Gastroesophageal sphincter (tissue), 3 donors: ENCODE measurements at regions not wholly inside any gene's neighbourhood (a gene's known extent, or its start where the extent isn't known, plus 50 kb on each side); places are given as distances from the start of the nearest gene placed in this dataset.

Experiments
- CTCF ChIP-seq, 4 experiments: fragments of 200-600 bp in 2 of 4; fragments of 450-650 bp in 2 of 4; sonication (generic) in 1 of 4; IDR thresholded peaks; one replicate each; pipeline ENCODE4 v1.5.1; 2017 to 2019; ENCODE audit warnings: antibody characterized with exemption in 4 of 4, mild to moderate bottlenecking in 2 of 4, moderate library complexity in 2 of 4
- EP300 ChIP-seq: sonication (generic); formaldehyde crosslinking; IDR thresholded peaks from one replicate; pipeline ENCODE4 v1.6.1; 2017; ENCODE audit warnings: antibody characterized with exemption, mild to moderate bottlenecking
- POLR2A ChIP-seq, 2 donors: fragments of 450-650 bp; IDR thresholded peaks; one replicate each; pipeline ENCODE4 v1.6.1; 2017; ENCODE audit warnings: antibody characterized with exemption in 2 of 2, mild to moderate bottlenecking in 2 of 2, moderate library complexity in 1 of 2
- POLR2AphosphoS5 ChIP-seq: sonication (generic); formaldehyde crosslinking; IDR thresholded peaks from one replicate; pipeline ENCODE4 v1.6.1; 2017; ENCODE audit warnings: antibody characterized with exemption

- TF ChIP-seq CTCF (IDR thresholded peaks at IDR 0.05) (peak; percentile 24 to 66 (median 48)), EP300 (no peak), POLR2AphosphoS5 (no peak), POLR2A (IDR thresholded peaks at IDR 0.05) (no peak)
Observed at GRCh38 chr14:65222440-65222858, 120.1 kb upstream of the MAX start.
